Activated CD4-positive, alpha-beta T cell treated with anti-CD3 and anti-CD28 coated beads, Interleukin-10, Interleukin-2, amounts not matched to agents 100 ng/mL and 50 ng/mL, durations not matched to agents 16 hours and 8 hours (primary cell): ENCODE measurements at regions not wholly inside any gene's neighbourhood (a gene's known extent, or its start where the extent isn't known, plus 50 kb on each side); places are given as distances from the start of the nearest gene placed in this dataset.
"Not testable (repeated sequence)": the region's sequence is repeated elsewhere in the genome, so short reads cannot be mapped to it uniquely, and the experiment has no call there.

ENCODE experiments used
- DNase-seq: peaks from one replicate; pipeline ENCODE4 v3.0.0-alpha.2; 2020

- DNase-seq = peak; percentile 72
Measured at GRCh38 chr2:113551637-113552318, 53.3 kb downstream of the FOXD4L1 start.

DNA sequence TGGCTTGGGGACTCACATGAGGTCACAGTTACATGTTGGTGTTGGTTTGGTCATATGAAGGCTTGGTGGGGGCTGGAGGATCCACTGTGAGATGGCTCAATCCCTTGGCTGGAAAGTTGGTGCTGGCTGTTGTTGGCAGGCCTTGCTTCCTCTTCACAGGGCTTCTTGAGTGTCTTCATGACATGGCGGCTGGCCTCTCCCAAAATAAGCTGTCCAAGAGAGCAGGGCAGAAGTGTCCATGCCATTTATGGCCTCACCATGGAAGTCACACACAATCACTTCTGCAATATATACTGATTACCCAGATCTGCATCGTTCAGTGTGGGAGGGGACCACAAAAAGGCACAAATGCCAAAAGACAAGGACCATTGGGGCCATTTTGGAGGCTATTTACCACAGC, 61.4 kb downstream of the FOXD4L1 start:
- not testable (repeated sequence) for DNase-seq

- not testable (repeated sequence) for DNase-seq
Measured at GRCh38 chr2:113562662-113563061, 64.2 kb downstream of the FOXD4L1 start.

DNA sequence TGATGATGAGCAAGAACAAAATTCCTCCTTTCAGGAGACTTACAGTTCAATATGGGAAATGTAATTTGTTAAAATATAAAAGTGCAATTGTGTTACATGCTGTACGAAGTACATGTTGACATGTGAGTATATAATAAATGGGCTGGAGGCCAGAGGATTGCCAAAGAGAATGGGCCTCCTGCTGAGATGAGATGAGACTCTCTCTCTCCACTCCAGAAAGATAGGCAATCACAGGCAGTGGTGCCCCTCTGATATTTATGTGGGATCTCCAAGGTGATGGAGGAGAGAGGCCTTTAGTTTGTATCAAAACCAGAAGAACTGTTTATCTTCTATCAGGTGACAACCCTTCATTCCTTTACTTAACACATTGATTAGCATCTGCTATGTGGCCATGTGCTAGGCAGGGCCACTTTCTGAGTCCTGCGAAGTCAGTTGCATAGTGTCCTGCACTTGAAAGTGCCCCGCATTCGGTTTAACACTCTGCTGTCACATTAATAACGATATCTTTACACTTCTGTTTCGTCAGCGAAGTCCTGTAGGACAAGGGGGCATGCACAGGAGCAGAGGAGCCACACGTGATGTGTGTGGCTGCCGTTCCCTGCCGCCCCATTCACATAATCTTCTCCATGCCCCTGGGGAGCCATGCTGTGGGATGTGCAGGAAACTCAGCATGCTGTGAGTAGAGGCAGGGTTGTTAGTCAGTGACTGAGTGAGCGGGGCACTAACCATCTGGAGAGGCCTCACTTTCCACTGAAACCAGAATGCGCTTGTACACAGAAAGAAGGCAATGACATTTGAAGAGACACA, 60.2 kb upstream of the RABL2A start:
- DNase-seq = not testable (repeated sequence)

- not testable (repeated sequence) for DNase-seq
Measured at GRCh38 chr2:113567481-113567849, 59.6 kb upstream of the RABL2A start.

- not testable (repeated sequence) for DNase-seq
Measured at GRCh38 chr2:113568231-113568630, 58.8 kb upstream of the RABL2A start.

DNA sequence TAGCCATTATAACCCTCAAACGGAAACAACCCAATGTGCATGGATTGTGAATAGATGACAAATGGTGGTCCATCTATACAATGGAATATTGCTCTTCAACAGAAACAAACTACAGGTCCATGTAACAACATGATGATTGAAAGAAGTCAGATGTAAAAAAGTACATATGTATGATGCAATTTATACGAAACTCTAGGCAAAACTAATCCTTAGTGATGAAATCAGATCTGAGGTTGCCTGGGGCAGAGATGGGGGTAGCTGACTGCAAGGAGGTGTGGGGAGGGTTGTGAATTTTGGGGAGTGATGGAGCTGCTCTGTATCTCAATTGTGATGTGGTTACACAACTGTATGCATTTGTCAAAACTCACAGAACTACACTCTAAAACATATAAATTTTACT, 57.0 kb upstream of the RABL2A start:
- not testable (repeated sequence) for DNase-seq

- DNase-seq = not testable (repeated sequence)
Measured at GRCh38 chr2:113570509-113571009, 56.5 kb upstream of the RABL2A start.

GRCh38 chr2:113571482-113572068, 55.5 kb upstream of the RABL2A start:
- DNase-seq = not testable (repeated sequence)

- DNase-seq = not testable (repeated sequence)
Measured at GRCh38 chr2:113575721-113576120, 51.3 kb upstream of the RABL2A start.

DNA sequence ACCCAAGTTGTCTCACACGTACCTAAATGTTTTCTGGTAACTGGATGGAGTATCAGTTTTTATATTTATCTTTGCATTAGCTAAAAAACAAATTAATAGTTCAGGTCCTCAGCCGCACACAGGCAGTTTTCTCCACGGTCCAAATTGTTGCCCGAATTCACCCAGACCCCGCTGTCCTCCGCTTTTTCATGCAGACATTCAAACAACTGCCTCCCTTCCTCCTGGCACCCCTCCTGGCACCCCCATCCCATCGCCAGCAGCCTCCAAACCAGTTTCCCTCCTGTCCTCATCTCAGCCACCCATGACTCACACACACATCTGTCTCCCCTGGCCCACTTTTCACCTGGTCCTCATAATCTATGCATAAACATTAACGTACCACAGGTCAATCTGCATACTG, 50.7 kb upstream of the RABL2A start:
- DNase-seq = not testable (repeated sequence)
